ENCODE measurements at regions not wholly inside any gene's neighbourhood (a gene's known extent, or its start where the extent isn't known, plus 50 kb on each side); places are given as distances from the start of the nearest gene placed in this dataset.

- TF ChIP-seq EP300 (IDR thresholded peaks at IDR 0.05) (no peak), CTCF (IDR thresholded peaks at IDR 0.05) (no peak)
Observed at GRCh38 chrX:144335402-144335801, 451.5 kb downstream of the UBE2NL start.
